Endothelial cell (in vitro differentiated cells): ENCODE measurements at regions not wholly inside any gene's neighbourhood (a gene's known extent, or its start where the extent isn't known, plus 50 kb on each side); places are given as distances from the start of the nearest gene placed in this dataset.

Experiments
- DNase-seq: peaks from one replicate; pipeline ENCODE4 v3.0.0; 2021; ENCODE audit warnings: low spot score
- H3K27ac Mint-ChIP-seq: one replicate; pipeline ENCODE4 v1.8.0; 2021; ENCODE audit warnings: mixed read lengths, inconsistent platforms; ENCODE audit not compliant: unreplicated experiment
- H3K27me3 Mint-ChIP-seq: one replicate; pipeline ENCODE4 v1.8.0; 2021; ENCODE audit warnings: mild to moderate bottlenecking, moderate library complexity, mixed read lengths, inconsistent platforms; ENCODE audit not compliant: unreplicated experiment
- H3K36me3 Mint-ChIP-seq: one replicate; pipeline ENCODE4 v1.8.0; 2021; ENCODE audit warnings: mild to moderate bottlenecking, low read depth, mixed read lengths, inconsistent platforms; ENCODE audit not compliant: unreplicated experiment
- H3K4me1 Mint-ChIP-seq: one replicate; pipeline ENCODE4 v1.8.0; 2021; ENCODE audit warnings: mild to moderate bottlenecking, mixed read lengths, inconsistent platforms; ENCODE audit not compliant: unreplicated experiment
- H3K4me3 Mint-ChIP-seq: one replicate; pipeline ENCODE4 v1.8.0; 2021; ENCODE audit warnings: mild to moderate bottlenecking, mixed read lengths, inconsistent platforms; ENCODE audit not compliant: unreplicated experiment
- H3K9me3 Mint-ChIP-seq: one replicate; pipeline ENCODE4 v1.8.0; 2021; ENCODE audit warnings: mixed read lengths, inconsistent platforms; ENCODE audit not compliant: unreplicated experiment
- CTCF ChIP-seq: fragments of 200-600 bp; sonication (generic); IDR thresholded peaks from one replicate; pipeline ENCODE4 v1.5.0; 2021; ENCODE audit warnings: antibody characterized with exemption; ENCODE audit not compliant: unreplicated experiment

- H3K27ac Mint-ChIP-seq, result no peak overlapping the region
- no peaks in the 10 kb centered on the region for H3K9me3 Mint-ChIP-seq
- no peak for TF ChIP-seq CTCF
- H3K27me3 Mint-ChIP-seq, result no peaks in the 10 kb centered on the region
- no peak for DNase-seq
- H3K4me3 Mint-ChIP-seq, result no peak overlapping the region
- no peaks in the 10 kb centered on the region for H3K4me1 Mint-ChIP-seq
- no peaks in the 10 kb centered on the region for H3K36me3 Mint-ChIP-seq
Measured at GRCh38 chr2:5959836-5960820, 267.9 kb downstream of the SOX11 start.

- H3K9me3 Mint-ChIP-seq, result peaks cover 10% of the 10 kb centered on the region
- no peaks in the 10 kb centered on the region for H3K27me3 Mint-ChIP-seq
- H3K4me1 Mint-ChIP-seq, result no peaks in the 10 kb centered on the region
- H3K27ac Mint-ChIP-seq, result no peak overlapping the region
- no peak for DNase-seq
- H3K36me3 Mint-ChIP-seq, result no peaks in the 10 kb centered on the region
- no peak overlapping the region for H3K4me3 Mint-ChIP-seq
- no peak for TF ChIP-seq CTCF
Measured at GRCh38 chr2:5967506-5967905, 275.3 kb downstream of the SOX11 start.

GRCh38 chr2:5969303-5969702, 277.1 kb downstream of the SOX11 start:
- no peaks in the 10 kb centered on the region for H3K27me3 Mint-ChIP-seq
- no peaks in the 10 kb centered on the region for H3K36me3 Mint-ChIP-seq
- DNase-seq, result no peak
- no peaks in the 10 kb centered on the region for H3K4me1 Mint-ChIP-seq
- no peak overlapping the region for H3K27ac Mint-ChIP-seq
- TF ChIP-seq CTCF, result no peak
- peaks cover 10% of the 10 kb centered on the region for H3K9me3 Mint-ChIP-seq
- no peak overlapping the region for H3K4me3 Mint-ChIP-seq

GRCh38 chr2:5970347-5970746, 278.2 kb downstream of the SOX11 start:
- Mint-ChIP-seq H3K4me1 (no peaks in the 10 kb centered on the region), H3K4me3 (no peak overlapping the region), H3K27me3 (no peaks in the 10 kb centered on the region), H3K9me3 (peaks cover 8% of the 10 kb centered on the region), H3K36me3 (no peaks in the 10 kb centered on the region), H3K27ac (no peak overlapping the region)
- DNase-seq, result no peak
- TF ChIP-seq CTCF, result no peak

GRCh38 chr2:5974477-5974876, 282.3 kb downstream of the SOX11 start:
- no peaks in the 10 kb centered on the region for H3K36me3 Mint-ChIP-seq

More at GRCh38 chr2:5974477-5974876, 282.3 kb downstream of the SOX11 start:
- H3K4me1 Mint-ChIP-seq, result no peaks in the 10 kb centered on the region
- H3K4me3 Mint-ChIP-seq, result no peak overlapping the region
- no peaks in the 10 kb centered on the region for H3K27me3 Mint-ChIP-seq
- no peak for TF ChIP-seq CTCF
- no peak for DNase-seq
- H3K9me3 Mint-ChIP-seq, result peaks cover 4% of the 10 kb centered on the region
- H3K27ac Mint-ChIP-seq, result no peak overlapping the region
